Activated CD4-positive, alpha-beta T cell treated with anti-CD3 and anti-CD28 coated beads, Interleukin-2, amount 10 ng/mL, durations not matched to agents 24 days and 14 days (primary cell): ENCODE measurements at regions not wholly inside any gene's neighbourhood (a gene's known extent, or its start where the extent isn't known, plus 50 kb on each side); places are given as distances from the start of the nearest gene placed in this dataset.
A peak's percentile ranks its signal among the peaks of the same experiment; 100 is the strongest.

Source experiments
- DNase-seq: peaks from one replicate; pipeline ENCODE4 v3.0.0; 2022
- H3K27ac Mint-ChIP-seq: one replicate; pipeline ENCODE4 v1.8.0; 2022; ENCODE audit warnings: mild to moderate bottlenecking, mixed read lengths
- H3K27me3 Mint-ChIP-seq: one replicate; pipeline ENCODE4 v1.8.0; 2022; ENCODE audit warnings: mixed read lengths
- H3K36me3 Mint-ChIP-seq: one replicate; pipeline ENCODE4 v1.8.0; 2022; ENCODE audit warnings: low read depth, mild to moderate bottlenecking, mixed read lengths
- H3K4me1 Mint-ChIP-seq: one replicate; pipeline ENCODE4 v1.8.0; 2021; ENCODE audit warnings: mixed read lengths
- H3K4me3 Mint-ChIP-seq: one replicate; pipeline ENCODE4 v1.8.0; 2022; ENCODE audit warnings: mild to moderate bottlenecking, moderate library complexity, mixed read lengths
- H3K9me3 Mint-ChIP-seq: one replicate; pipeline ENCODE4 v1.8.0; 2021; ENCODE audit warnings: mixed read lengths
- intact Hi-C: fragments of 100-400 bp; cut with micrococcal nuclease; formaldehyde crosslinking; loops from one replicate; pipeline ENCODE4 v1.15.1; 2023

GRCh38 chr16:85546585-85547447 lies 66.3 kb upstream of the GSE1 start:
- Mint-ChIP-seq H3K4me1 (peaks cover 4% of the 10 kb centered on the region), H3K9me3 (no peaks in the 10 kb centered on the region), H3K36me3 (no peaks in the 10 kb centered on the region), H3K27ac (no peak overlapping the region), H3K27me3 (peaks cover 3% of the 10 kb centered on the region), H3K4me3 (no peak overlapping the region)
- DNase-seq = no peak
- intact Hi-C loops = no loop called here

- intact Hi-C loops = no loop called here
- no peak for DNase-seq
- Mint-ChIP-seq H3K4me3 (no peak overlapping the region), H3K9me3 (no peaks in the 10 kb centered on the region), H3K4me1 (peaks cover 9% of the 10 kb centered on the region), H3K27ac (no peak overlapping the region), H3K27me3 (peaks cover 8% of the 10 kb centered on the region), H3K36me3 (no peaks in the 10 kb centered on the region)
These were observed 64.7 kb upstream of the GSE1 start for GRCh38 chr16:85548375-85548774.

- H3K27ac Mint-ChIP-seq = no peak overlapping the region
- H3K27me3 Mint-ChIP-seq = peaks cover 8% of the 10 kb centered on the region
- H3K4me1 Mint-ChIP-seq = peaks cover 17% of the 10 kb centered on the region
- H3K4me3 Mint-ChIP-seq = no peak overlapping the region
- intact Hi-C loops = loop anchor here (10.0 kb wide), 1 partner anchor 955 kb away; no protein-coding TSS in a partner anchor
- H3K36me3 Mint-ChIP-seq = peaks cover 4% of the 10 kb centered on the region
- no peaks in the 10 kb centered on the region for H3K9me3 Mint-ChIP-seq
- no peak for DNase-seq
These were observed 63.2 kb upstream of the GSE1 start for GRCh38 chr16:85549766-85550421.

- H3K27me3 Mint-ChIP-seq = peaks cover 8% of the 10 kb centered on the region
- intact Hi-C loops = loop anchor here (10.0 kb wide), 1 partner anchor 956 kb away; no protein-coding TSS in a partner anchor
- peaks cover 6% of the 10 kb centered on the region for H3K36me3 Mint-ChIP-seq
- no peak for DNase-seq
- H3K4me1 Mint-ChIP-seq = peaks cover 17% of the 10 kb centered on the region
- H3K27ac Mint-ChIP-seq = no peak overlapping the region
- H3K9me3 Mint-ChIP-seq = no peaks in the 10 kb centered on the region
- no peak overlapping the region for H3K4me3 Mint-ChIP-seq
These were observed 62.7 kb upstream of the GSE1 start for GRCh38 chr16:85550422-85550864.

- Mint-ChIP-seq H3K27me3 (peaks cover 8% of the 10 kb centered on the region), H3K4me1 (peaks cover 17% of the 10 kb centered on the region), H3K4me3 (peak overlapping the region; percentile 28), H3K27ac (peak overlapping the region; percentile 41), H3K9me3 (no peaks in the 10 kb centered on the region), H3K36me3 (peaks cover 8% of the 10 kb centered on the region)
- intact Hi-C loops = loop anchor here (10.0 kb wide), 1 partner anchor 956 kb away; no protein-coding TSS in a partner anchor
- DNase-seq = no peak
These were observed 61.9 kb upstream of the GSE1 start for GRCh38 chr16:85550953-85551924.

GRCh38 chr16:85552980-85553435 lies 60.1 kb upstream of the GSE1 start:
- peak overlapping the region; percentile 76 for H3K4me3 Mint-ChIP-seq
- H3K9me3 Mint-ChIP-seq = no peaks in the 10 kb centered on the region
- no peak for DNase-seq
- H3K36me3 Mint-ChIP-seq = peaks cover 8% of the 10 kb centered on the region
- intact Hi-C loops = loop anchor here (10.0 kb wide), 1 partner anchor 958 kb away; no protein-coding TSS in a partner anchor
- peak overlapping the region; percentile 74 for H3K27ac Mint-ChIP-seq
- H3K27me3 Mint-ChIP-seq = peaks cover 8% of the 10 kb centered on the region
- H3K4me1 Mint-ChIP-seq = peaks cover 26% of the 10 kb centered on the region

GRCh38 chr16:85553436-85554113 lies 59.5 kb upstream of the GSE1 start:
- Mint-ChIP-seq H3K27ac (peak overlapping the region; percentile 93), H3K4me3 (peak overlapping the region; percentile 89), H3K36me3 (peaks cover 8% of the 10 kb centered on the region), H3K9me3 (no peaks in the 10 kb centered on the region), H3K27me3 (peaks cover 8% of the 10 kb centered on the region), H3K4me1 (peaks cover 31% of the 10 kb centered on the region)
- DNase-seq = peak; percentile 87
- intact Hi-C loops = loop anchor here (1.0 to 10.0 kb wide), 5 partner anchors 11 to 959 kb away; partner anchors contain the start of genes COX4I1 and EMC8

- Mint-ChIP-seq H3K36me3 (peaks cover 8% of the 10 kb centered on the region), H3K27ac (peak overlapping the region; percentile 93), H3K27me3 (peaks cover 8% of the 10 kb centered on the region), H3K4me1 (peaks cover 38% of the 10 kb centered on the region), H3K4me3 (peak overlapping the region; percentile 89), H3K9me3 (no peaks in the 10 kb centered on the region)
- DNase-seq = peak; percentile 94
- intact Hi-C loops = loop anchor here (1.0 to 10.0 kb wide), 5 partner anchors 10 to 960 kb away; partner anchors contain the start of genes COX4I1 and EMC8
These were observed 58.8 kb upstream of the GSE1 start for GRCh38 chr16:85554114-85554888.

GRCh38 chr16:85554889-85555718 lies 58.0 kb upstream of the GSE1 start:
- no peaks in the 10 kb centered on the region for H3K9me3 Mint-ChIP-seq
- intact Hi-C loops = loop anchor here (1.0 to 10.0 kb wide), 6 partner anchors 9 to 960 kb away; partner anchors contain the start of genes COX4I1, EMC8 and GINS2

GRCh38 chr16:85555719-85556455 lies 57.2 kb upstream of the GSE1 start:
- intact Hi-C loops = loop anchor here (2.0 to 10.0 kb wide), 4 partner anchors 15 to 961 kb away; partner anchors contain the start of genes COX4I1, EMC8 and GINS2
- peak overlapping the region; percentile 98 for H3K27ac Mint-ChIP-seq
- peaks cover 7% of the 10 kb centered on the region for H3K27me3 Mint-ChIP-seq
- H3K4me1 Mint-ChIP-seq = peaks cover 38% of the 10 kb centered on the region
- DNase-seq = peak; percentile 75
- peaks cover 8% of the 10 kb centered on the region for H3K36me3 Mint-ChIP-seq
- no peaks in the 10 kb centered on the region for H3K9me3 Mint-ChIP-seq
- peak overlapping the region; percentile 95 for H3K4me3 Mint-ChIP-seq

More at GRCh38 chr16:85554889-85555718, 58.0 kb upstream of the GSE1 start:
- Mint-ChIP-seq H3K36me3 (peaks cover 8% of the 10 kb centered on the region), H3K27ac (peak overlapping the region; percentile 98), H3K27me3 (peaks cover 8% of the 10 kb centered on the region), H3K4me1 (peaks cover 38% of the 10 kb centered on the region), H3K4me3 (peak overlapping the region; percentile 95)
- DNase-seq = peak; percentile 91
